ENCODE measurements at regions not wholly inside any gene's neighbourhood (a gene's known extent, or its start where the extent isn't known, plus 50 kb on each side); places are given as distances from the start of the nearest gene placed in this dataset.
"Not testable (repeated sequence)": the region's sequence is repeated elsewhere in the genome, so short reads cannot be mapped to it uniquely, and the experiment has no call there.

- H3K36me3 ChIP-seq; H3K27ac ChIP-seq; H3K9me3 ChIP-seq; H3K4me3 ChIP-seq (ENCODE audit: low read depth in 1 of 2, low read length in 1 of 2); H3K4me1 ChIP-seq (ENCODE audit: control insufficient read depth in 1 of 2, insufficient read depth in 1 of 2, low read depth in 1 of 2, low read length in 1 of 2); H3K27me3 ChIP-seq: not testable (repeated sequence)
These were observed 123.9 kb downstream of the MREG start for GRCh38 chr2:215889240-215889969.

GRCh38 chr2:215888680-215889079 lies 124.7 kb downstream of the MREG start:
- H3K36me3 ChIP-seq, result no peaks in the 10 kb centered on the region
- peaks cover 3% of the 10 kb centered on the region for H3K27me3 ChIP-seq
- H3K9me3 ChIP-seq, result no peaks in the 10 kb centered on the region
- H3K27ac ChIP-seq, result no peak overlapping the region
- no peaks in the 10 kb centered on the region for H3K4me1 ChIP-seq (ENCODE audit: control insufficient read depth in 1 of 2, insufficient read depth in 1 of 2, low read depth in 1 of 2, low read length in 1 of 2)
- no peak overlapping the region for H3K4me3 ChIP-seq (ENCODE audit: low read depth in 1 of 2, low read length in 1 of 2)
- TF ChIP-seq, protein P1, sequence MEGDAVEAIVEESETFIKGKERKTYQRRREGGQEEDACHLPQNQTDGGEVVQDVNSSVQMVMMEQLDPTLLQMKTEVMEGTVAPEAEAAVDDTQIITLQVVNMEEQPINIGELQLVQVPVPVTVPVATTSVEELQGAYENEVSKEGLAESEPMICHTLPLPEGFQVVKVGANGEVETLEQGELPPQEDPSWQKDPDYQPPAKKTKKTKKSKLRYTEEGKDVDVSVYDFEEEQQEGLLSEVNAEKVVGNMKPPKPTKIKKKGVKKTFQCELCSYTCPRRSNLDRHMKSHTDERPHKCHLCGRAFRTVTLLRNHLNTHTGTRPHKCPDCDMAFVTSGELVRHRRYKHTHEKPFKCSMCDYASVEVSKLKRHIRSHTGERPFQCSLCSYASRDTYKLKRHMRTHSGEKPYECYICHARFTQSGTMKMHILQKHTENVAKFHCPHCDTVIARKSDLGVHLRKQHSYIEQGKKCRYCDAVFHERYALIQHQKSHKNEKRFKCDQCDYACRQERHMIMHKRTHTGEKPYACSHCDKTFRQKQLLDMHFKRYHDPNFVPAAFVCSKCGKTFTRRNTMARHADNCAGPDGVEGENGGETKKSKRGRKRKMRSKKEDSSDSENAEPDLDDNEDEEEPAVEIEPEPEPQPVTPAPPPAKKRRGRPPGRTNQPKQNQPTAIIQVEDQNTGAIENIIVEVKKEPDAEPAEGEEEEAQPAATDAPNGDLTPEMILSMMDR (IDR thresholded peaks at IDR 0.05), result no peak

GRCh38 chr2:215887303-215887702 lies 126.0 kb downstream of the MREG start:
- H3K9me3 ChIP-seq, result no peaks in the 10 kb centered on the region
- H3K27ac ChIP-seq, result no peak overlapping the region
- H3K27me3 ChIP-seq, result no peaks in the 10 kb centered on the region
- no peaks in the 10 kb centered on the region for H3K4me1 ChIP-seq (ENCODE audit: control insufficient read depth in 1 of 2, insufficient read depth in 1 of 2, low read depth in 1 of 2, low read length in 1 of 2)
- H3K4me3 ChIP-seq (ENCODE audit: low read depth in 1 of 2, low read length in 1 of 2), result no peak overlapping the region
- TF ChIP-seq, protein P1 (IDR thresholded peaks at IDR 0.05), result no peak
- no peaks in the 10 kb centered on the region for H3K36me3 ChIP-seq

DNA sequence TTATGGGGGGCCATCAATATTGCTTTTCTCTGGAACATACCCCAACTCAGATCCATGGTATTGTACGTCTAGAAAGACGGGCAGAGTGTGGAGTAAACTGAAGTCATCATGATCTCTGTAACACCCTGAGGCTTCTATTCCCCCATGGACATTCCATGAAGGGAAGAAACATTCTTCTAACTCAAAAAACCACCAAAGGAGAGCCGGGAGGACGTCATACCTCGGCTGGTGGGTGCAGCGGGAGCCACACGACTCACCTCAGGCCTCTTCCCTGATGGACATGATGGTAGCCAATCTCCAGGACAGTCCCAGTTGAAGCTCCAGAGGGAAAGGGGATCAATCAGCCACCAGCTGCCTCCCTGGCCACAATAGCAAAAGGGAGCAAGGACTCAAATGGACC lies 127.3 kb downstream of the MREG start:
- Histone ChIP-seq H3K36me3 (no peaks in the 10 kb centered on the region), H3K9me3 (no peaks in the 10 kb centered on the region), H3K27me3 (no peaks in the 10 kb centered on the region), H3K4me1 (ENCODE audit: control insufficient read depth in 1 of 2, insufficient read depth in 1 of 2, low read depth in 1 of 2, low read length in 1 of 2) (no peaks in the 10 kb centered on the region), H3K27ac (no peak overlapping the region), H3K4me3 (ENCODE audit: low read depth in 1 of 2, low read length in 1 of 2) (no peak overlapping the region)
- TF ChIP-seq, protein P1 (IDR thresholded peaks at IDR 0.05), result no peak

- H3K36me3 ChIP-seq, result no peaks in the 10 kb centered on the region
- no peaks in the 10 kb centered on the region for H3K9me3 ChIP-seq
- H3K27ac ChIP-seq, result no peak overlapping the region
- TF ChIP-seq, protein P1 (IDR thresholded peaks at IDR 0.05), result no peak
- no peaks in the 10 kb centered on the region for H3K27me3 ChIP-seq
- H3K4me3 ChIP-seq (ENCODE audit: low read depth in 1 of 2, low read length in 1 of 2), result no peak overlapping the region
- no peaks in the 10 kb centered on the region for H3K4me1 ChIP-seq (ENCODE audit: control insufficient read depth in 1 of 2, insufficient read depth in 1 of 2, low read depth in 1 of 2, low read length in 1 of 2)
These were observed 127.8 kb downstream of the MREG start for GRCh38 chr2:215885536-215885935.

GRCh38 chr2:215884451-215885087 lies 128.8 kb downstream of the MREG start:
- TF ChIP-seq, protein P1 (IDR thresholded peaks at IDR 0.05), result no peak
- Histone ChIP-seq H3K4me3 (ENCODE audit: low read depth in 1 of 2, low read length in 1 of 2) (no peak overlapping the region), H3K9me3 (no peaks in the 10 kb centered on the region), H3K27me3 (no peaks in the 10 kb centered on the region), H3K36me3 (no peaks in the 10 kb centered on the region), H3K4me1 (ENCODE audit: control insufficient read depth in 1 of 2, insufficient read depth in 1 of 2, low read depth in 1 of 2, low read length in 1 of 2) (no peaks in the 10 kb centered on the region), H3K27ac (no peak overlapping the region)
